NCI-H748 (cell line): ENCODE measurements at regions not wholly inside any gene's neighbourhood (a gene's known extent, or its start where the extent isn't known, plus 50 kb on each side); places are given as distances from the start of the nearest gene placed in this dataset.

ENCODE experiments used
- DNase-seq: peaks from one replicate; lab custom pipeline; 2025; ENCODE audit not compliant: unreplicated experiment; lab: John Stamatoyannopoulos, UW

GRCh38 chr15:98187549-98187948 lies 227.0 kb downstream of the ARRDC4 start:
- no peak for DNase-seq

GRCh38 chr15:98190914-98191313 lies 230.4 kb downstream of the ARRDC4 start:
- no peak for DNase-seq

- DNase-seq = no peak
Observed at GRCh38 chr15:98195796-98196195, 235.3 kb downstream of the ARRDC4 start.

DNA sequence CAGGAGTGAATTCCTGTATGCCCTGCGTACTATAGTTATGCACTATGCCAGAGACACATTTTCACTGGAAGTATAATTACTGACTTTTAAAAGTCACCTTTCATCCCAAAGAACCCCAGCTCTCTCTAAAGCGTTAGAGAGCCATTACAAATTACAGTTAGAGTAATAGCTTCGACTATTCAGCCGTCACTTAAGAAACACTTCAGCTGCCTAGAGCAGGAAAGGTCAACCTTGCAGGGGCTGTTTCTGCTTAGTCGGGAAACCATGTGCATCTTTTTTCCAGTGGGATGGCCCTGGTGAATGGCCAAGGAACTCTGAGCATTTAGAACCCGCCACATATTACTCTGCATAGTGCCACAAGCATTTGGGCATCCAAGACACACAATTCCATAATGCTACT lies 235.9 kb downstream of the ARRDC4 start:
- no peak for DNase-seq

DNA sequence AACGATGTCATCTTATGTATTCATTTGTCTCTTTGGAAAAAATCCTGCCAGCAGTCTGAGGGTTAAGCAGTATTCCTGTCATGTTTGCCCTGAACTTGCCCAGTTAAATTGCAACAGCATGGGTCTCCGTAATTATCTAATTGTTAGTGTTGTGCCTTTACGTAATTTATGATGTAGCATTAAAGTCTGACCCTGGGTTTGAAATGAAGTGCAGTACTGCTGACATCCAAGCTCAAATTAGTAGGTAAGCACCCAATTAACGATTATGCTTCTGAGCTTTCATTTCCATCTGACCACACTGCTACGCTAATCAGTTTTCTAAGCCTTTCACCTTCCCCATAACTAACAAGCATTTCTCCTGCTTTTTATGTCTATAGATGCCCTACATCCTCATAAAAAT lies 241.8 kb downstream of the ARRDC4 start:
- peak; percentile 78 for DNase-seq

GRCh38 chr15:98203872-98204660 lies 243.6 kb downstream of the ARRDC4 start:
- DNase-seq = no peak

- no peak for DNase-seq
Observed at GRCh38 chr15:98207928-98208327, 247.4 kb downstream of the ARRDC4 start.

DNA sequence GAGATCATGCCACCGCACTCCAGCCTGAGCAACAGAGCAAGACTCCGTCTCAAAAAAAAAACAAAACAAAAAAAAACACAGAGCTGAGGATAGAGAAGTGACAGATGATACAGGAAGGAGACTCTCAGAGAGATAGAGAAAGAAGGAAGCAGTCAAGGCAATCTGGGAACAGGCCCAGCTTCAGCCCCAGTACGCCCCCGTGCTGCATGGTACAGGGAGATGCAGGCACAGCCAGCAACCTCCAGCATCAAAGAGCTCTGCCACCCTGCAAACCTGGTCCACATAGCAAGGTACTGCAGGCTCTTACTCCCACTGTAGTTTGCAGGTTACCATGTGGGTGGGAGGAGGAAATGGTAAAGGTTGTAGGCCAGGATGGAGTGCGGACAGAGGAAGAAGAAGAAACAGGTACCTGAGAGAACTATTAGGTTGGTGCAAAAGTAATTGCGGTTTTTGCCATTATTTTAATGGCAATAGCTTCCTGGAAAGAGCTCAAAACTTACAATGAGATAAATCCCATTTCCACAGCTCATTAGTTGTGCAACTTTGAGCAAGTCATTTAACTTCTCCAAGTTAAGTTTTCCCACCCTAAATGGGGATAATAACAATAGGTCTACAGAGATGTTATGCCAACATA lies 253.0 kb downstream of the ARRDC4 start:
- DNase-seq = no peak

GRCh38 chr15:98216166-98216565 lies 255.7 kb downstream of the ARRDC4 start:
- no peak for DNase-seq

GRCh38 chr15:98217356-98217755 lies 256.9 kb downstream of the ARRDC4 start:
- DNase-seq = no peak

- no peak for DNase-seq
Observed at GRCh38 chr15:98221144-98221543, 260.6 kb downstream of the ARRDC4 start.

DNA sequence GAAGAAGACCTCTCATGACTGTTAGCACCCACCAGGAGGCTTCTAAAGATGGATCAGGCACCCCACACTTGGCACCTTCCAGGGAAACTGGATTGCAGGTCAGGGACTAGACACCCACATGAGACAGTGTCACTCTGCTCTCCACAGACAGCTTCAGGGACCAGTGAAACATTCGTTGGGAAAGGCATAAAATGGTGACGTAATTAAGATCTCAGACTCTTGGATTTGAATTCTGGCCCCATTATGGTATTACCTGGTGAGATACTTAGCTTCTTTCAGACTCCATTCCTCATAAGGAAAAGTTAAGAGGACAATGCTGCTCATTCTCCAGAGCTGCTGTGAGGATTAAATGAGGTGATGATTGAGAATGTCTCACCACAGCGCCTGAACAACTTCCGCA lies 261.1 kb downstream of the ARRDC4 start:
- DNase-seq = no peak

GRCh38 chr15:98226149-98226548 lies 265.6 kb downstream of the ARRDC4 start:
- DNase-seq = no peak

- DNase-seq = no peak
Observed at GRCh38 chr15:98226578-98226977, 266.1 kb downstream of the ARRDC4 start.

DNA sequence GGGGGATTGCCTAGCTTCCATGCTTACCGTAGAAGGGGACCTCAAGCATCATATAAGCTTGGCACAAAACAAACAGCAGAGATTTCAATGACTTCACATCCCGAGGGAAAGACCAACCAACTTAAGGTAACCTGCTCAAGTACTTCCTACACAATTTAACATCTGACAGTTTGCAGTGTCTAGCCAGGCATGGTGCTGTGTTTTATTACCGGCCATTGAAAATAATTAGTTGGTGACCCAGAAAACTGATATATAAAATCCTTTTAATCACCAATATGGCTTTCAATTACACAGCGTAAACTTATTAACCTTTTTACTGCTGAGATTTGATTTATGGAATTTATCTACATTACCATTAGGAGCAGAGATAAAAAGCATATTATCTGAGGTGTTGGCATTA lies 268.3 kb downstream of the ARRDC4 start:
- no peak for DNase-seq

DNA sequence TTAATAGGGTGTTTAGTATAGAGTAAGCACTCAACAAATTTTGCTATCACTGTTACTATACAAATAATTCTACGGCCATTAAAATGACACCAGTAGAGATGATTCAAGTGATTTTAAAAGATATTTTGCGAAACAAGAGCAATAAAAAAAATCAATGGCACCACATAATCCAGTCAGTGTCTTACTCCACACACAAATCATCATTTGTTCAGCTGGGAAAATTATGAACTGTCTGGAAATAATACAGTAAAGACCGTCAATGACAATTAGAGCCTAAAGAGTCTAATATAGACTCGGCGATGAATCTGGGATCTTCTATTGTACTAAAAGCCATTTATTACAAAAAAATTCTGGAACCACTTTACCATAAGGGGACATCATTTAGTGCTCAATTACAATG lies 270.5 kb downstream of the ARRDC4 start:
- DNase-seq = no peak

- DNase-seq = no peak
Observed at GRCh38 chr15:98231696-98232440, 271.4 kb downstream of the ARRDC4 start.

DNA sequence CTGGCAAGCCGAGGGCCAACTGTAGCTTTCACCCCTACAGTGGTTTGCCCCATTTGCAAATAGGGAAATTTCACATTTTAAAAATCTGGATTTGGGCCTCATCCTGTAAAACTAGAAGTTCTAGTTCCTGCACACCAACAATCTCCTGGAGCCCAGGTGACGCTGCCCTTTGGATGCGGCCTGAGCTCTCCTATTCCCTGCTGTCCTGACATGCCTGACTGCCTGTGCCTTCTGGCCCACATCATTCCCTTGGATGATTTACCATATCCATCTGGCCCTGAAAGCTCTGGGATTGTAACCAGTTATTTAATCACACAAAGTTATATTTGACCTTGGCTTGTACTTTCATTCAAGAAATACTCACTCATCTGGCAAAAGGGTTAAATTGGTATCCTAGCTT lies 272.3 kb downstream of the ARRDC4 start:
- no peak for DNase-seq

DNA sequence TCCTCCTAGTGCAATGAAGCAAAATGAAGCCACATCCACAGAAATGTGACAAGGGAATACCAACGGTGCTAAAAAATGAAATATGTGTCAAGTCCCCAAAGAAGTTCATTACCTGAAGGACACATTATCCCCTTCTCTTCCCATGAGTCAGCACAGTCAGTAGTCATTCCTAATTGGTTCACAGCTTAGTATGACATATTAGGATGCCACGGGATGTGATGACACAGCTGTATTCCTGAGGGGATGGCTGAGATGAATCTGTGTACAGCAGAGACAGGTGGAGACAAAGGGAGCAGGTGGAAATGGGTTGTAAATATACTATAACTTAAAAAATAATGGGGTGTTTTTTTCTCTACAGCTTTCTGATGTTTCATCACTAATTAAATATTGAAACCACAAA lies 273.4 kb downstream of the ARRDC4 start:
- DNase-seq = no peak

DNA sequence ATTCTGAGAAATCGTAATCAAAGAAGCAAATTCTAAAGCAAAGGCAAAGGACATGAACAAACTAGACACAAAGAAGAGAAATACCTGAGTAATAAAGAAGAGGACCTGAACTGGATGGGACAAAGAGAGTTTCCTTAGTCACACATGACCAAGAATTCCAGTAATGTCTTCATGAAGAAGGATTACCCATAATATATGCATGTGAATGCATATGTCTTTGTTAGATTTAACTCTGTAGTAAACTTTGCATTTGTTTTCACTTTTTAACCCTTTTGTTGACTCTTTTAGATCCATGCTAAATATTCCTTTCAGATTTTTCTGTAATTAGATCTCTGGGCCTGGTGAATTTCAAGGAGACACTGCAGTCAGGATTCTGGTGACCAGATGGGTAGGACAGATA lies 279.8 kb downstream of the ARRDC4 start:
- no peak for DNase-seq

DNA sequence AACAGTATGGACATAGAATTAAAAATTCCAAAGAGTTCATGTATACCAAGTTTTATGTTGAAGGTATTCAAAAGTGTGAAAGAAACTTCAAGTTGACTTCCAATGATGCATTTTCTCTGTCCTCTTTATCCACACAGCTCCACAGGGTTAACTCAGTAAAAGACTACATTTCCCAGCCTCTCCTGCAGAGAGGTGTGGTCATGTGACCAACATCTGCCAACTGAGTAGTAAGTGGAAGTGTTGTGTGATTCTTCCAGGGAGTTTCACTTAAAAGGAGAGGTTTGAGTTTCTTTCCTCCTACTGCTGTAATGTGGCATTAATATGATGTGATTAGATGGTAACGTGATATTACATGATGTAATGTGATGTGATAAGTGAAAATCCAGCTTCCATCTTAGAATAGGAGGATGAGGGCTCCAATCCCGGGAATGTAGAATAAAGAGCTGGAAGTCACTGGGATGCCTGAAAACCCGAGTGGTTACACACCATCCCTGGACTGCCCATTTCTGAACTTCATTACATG lies 280.6 kb downstream of the ARRDC4 start:
- no peak for DNase-seq

GRCh38 chr15:98257290-98257689 lies 296.8 kb downstream of the ARRDC4 start:
- no peak for DNase-seq
